HG02884 (cell line): ENCODE measurements at regions not wholly inside any gene's neighbourhood (a gene's known extent, or its start where the extent isn't known, plus 50 kb on each side); places are given as distances from the start of the nearest gene placed in this dataset.
"Not testable (repeated sequence)": the region's sequence is repeated elsewhere in the genome, so short reads cannot be mapped to it uniquely, and the experiment has no call there.

ENCODE experiments used
- ATAC-seq: cut with Tn5 transposase; IDR thresholded peaks from one replicate; pipeline ENCODE4 v1.9.1; 2021; ENCODE audit warnings: mild to moderate bottlenecking, moderate library complexity; ENCODE audit not compliant: unreplicated experiment

GRCh38 chr5:93933269-93933668, 191.9 kb upstream of the POU5F2 start:
- not testable (repeated sequence) for ATAC-seq

- no peak for ATAC-seq
Measured at GRCh38 chr5:93930098-93930497, 188.7 kb upstream of the POU5F2 start.

- no peak for ATAC-seq
Measured at GRCh38 chr5:93929131-93929530, 187.7 kb upstream of the POU5F2 start.

- ATAC-seq = no peak
Measured at GRCh38 chr5:93926831-93927620, 185.6 kb upstream of the POU5F2 start.

- ATAC-seq = no peak
Measured at GRCh38 chr5:93925321-93925720, 183.9 kb upstream of the POU5F2 start.

GRCh38 chr5:93924628-93925027, 183.2 kb upstream of the POU5F2 start:
- ATAC-seq = no peak

- ATAC-seq = no peak
Measured at GRCh38 chr5:93922551-93922950, 181.2 kb upstream of the POU5F2 start.

GRCh38 chr5:93921001-93921400, 179.6 kb upstream of the POU5F2 start:
- ATAC-seq = no peak

- no peak for ATAC-seq
Measured at GRCh38 chr5:93916872-93917271, 175.5 kb upstream of the POU5F2 start.

- ATAC-seq = no peak
Measured at GRCh38 chr5:93915142-93915553, 173.7 kb upstream of the POU5F2 start.

- ATAC-seq = no peak
Measured at GRCh38 chr5:93911609-93912008, 170.2 kb upstream of the POU5F2 start.

- ATAC-seq = no peak
Measured at GRCh38 chr5:93909356-93909755, 168.0 kb upstream of the POU5F2 start.

GRCh38 chr5:93904917-93905316, 163.5 kb upstream of the POU5F2 start:
- ATAC-seq = no peak

GRCh38 chr5:93902288-93902687, 160.9 kb upstream of the POU5F2 start:
- ATAC-seq = no peak

- no peak for ATAC-seq
Measured at GRCh38 chr5:93899026-93899600, 157.7 kb upstream of the POU5F2 start.

- ATAC-seq = no peak
Measured at GRCh38 chr5:93894601-93895354, 153.4 kb upstream of the POU5F2 start.

- ATAC-seq = no peak
Measured at GRCh38 chr5:93893075-93893474, 151.7 kb upstream of the POU5F2 start.

GRCh38 chr5:93892481-93892880, 151.1 kb upstream of the POU5F2 start:
- ATAC-seq = no peak

- no peak for ATAC-seq
Measured at GRCh38 chr5:93891491-93892480, 150.4 kb upstream of the POU5F2 start.

GRCh38 chr5:93890657-93891056, 149.3 kb upstream of the POU5F2 start:
- ATAC-seq = no peak

GRCh38 chr5:93887678-93888077, 146.3 kb upstream of the POU5F2 start:
- no peak for ATAC-seq
